ENCODE measurements at regions not wholly inside any gene's neighbourhood (a gene's known extent, or its start where the extent isn't known, plus 50 kb on each side); places are given as distances from the start of the nearest gene placed in this dataset.

- no peak for TF ChIP-seq FOXM1 (IDR thresholded peaks at IDR 0.05; ENCODE audit: borderline replicate concordance)
- TF ChIP-seq, protein P1, sequence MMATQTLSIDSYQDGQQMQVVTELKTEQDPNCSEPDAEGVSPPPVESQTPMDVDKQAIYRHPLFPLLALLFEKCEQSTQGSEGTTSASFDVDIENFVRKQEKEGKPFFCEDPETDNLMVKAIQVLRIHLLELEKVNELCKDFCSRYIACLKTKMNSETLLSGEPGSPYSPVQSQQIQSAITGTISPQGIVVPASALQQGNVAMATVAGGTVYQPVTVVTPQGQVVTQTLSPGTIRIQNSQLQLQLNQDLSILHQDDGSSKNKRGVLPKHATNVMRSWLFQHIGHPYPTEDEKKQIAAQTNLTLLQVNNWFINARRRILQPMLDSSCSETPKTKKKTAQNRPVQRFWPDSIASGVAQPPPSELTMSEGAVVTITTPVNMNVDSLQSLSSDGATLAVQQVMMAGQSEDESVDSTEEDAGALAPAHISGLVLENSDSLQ (IDR thresholded peaks at IDR 0.05) = no peak
- TF ChIP-seq FOXK2 (IDR thresholded peaks at IDR 0.05) = no peak
- TF ChIP-seq SP1 (IDR thresholded peaks at IDR 0.05) = no peak
- no peak for TF ChIP-seq SUZ12 (IDR thresholded peaks at IDR 0.05)
- no peak for TF ChIP-seq CTBP1 (IDR thresholded peaks at IDR 0.05; ENCODE audit: borderline replicate concordance)
- no peak for TF ChIP-seq TARDBP (IDR thresholded peaks at IDR 0.05)
- no peak for TF ChIP-seq FOXA1 (IDR thresholded peaks at IDR 0.05)
- TF ChIP-seq BHLHE40 (IDR thresholded peaks at IDR 0.05; ENCODE audit: borderline replicate concordance) = no peak
- TF ChIP-seq LEF1 (IDR thresholded peaks at IDR 0.05; ENCODE audit: borderline replicate concordance) = no peak
- TF ChIP-seq ZNF384 (IDR thresholded peaks at IDR 0.05) = no peak
- TF ChIP-seq NFRKB (IDR thresholded peaks at IDR 0.05) = no peak
Measured at GRCh38 chr17:13884347-13884746, 185.0 kb upstream of the COX10 start.
